ENCODE measurements at regions not wholly inside any gene's neighbourhood (a gene's known extent, or its start where the extent isn't known, plus 50 kb on each side); places are given as distances from the start of the nearest gene placed in this dataset.

GRCh38 chr14:55807881-55808379 is 227.9 kb downstream of the KTN1 start:
- TF ChIP-seq ARNT (IDR thresholded peaks at IDR 0.05), result no peak
- no peak for TF ChIP-seq BHLHE40 (IDR thresholded peaks at IDR 0.05; ENCODE audit: borderline replicate concordance)
- TF ChIP-seq HDGF (IDR thresholded peaks at IDR 0.05; ENCODE audit: borderline replicate concordance), result no peak
- TF ChIP-seq ELF4 (IDR thresholded peaks at IDR 0.05), result no peak
- ChIA-PET POLR2A (interaction anchor here (1.5 kb wide), 1 partner anchor 10 kb away, joined by 3 read pairs; no protein-coding TSS in a partner anchor), CTCF (no interaction called here)
- no peak for DNase-seq (ENCODE audit: extremely low spot score)

DNA sequence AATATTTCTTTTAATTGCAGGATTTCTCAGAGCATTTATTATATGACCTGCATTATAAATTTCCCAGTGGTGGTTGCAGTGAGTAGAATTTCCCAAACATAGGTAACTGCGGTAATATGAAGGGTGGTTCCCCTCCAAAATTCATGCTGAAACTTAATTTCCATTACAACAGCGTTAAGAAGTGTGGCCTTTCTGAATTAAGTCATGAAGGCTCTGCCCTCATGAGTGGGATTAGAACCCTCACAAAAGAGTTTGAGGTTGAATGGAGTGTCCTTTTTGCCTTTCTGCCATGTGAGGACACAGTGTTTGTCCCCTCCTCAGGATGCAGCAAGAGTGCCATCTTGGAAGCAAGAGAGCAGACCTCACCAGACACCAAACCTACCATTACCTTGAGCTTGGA is 233.6 kb downstream of the KTN1 start:
- TF ChIP-seq SUZ12 (IDR thresholded peaks at IDR 0.05), result no peak
- no peak for TF ChIP-seq ELF4 (IDR thresholded peaks at IDR 0.05)
- TF ChIP-seq FOXA1 (IDR thresholded peaks at IDR 0.05), result no peak
- TF ChIP-seq, protein P1, sequence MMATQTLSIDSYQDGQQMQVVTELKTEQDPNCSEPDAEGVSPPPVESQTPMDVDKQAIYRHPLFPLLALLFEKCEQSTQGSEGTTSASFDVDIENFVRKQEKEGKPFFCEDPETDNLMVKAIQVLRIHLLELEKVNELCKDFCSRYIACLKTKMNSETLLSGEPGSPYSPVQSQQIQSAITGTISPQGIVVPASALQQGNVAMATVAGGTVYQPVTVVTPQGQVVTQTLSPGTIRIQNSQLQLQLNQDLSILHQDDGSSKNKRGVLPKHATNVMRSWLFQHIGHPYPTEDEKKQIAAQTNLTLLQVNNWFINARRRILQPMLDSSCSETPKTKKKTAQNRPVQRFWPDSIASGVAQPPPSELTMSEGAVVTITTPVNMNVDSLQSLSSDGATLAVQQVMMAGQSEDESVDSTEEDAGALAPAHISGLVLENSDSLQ (IDR thresholded peaks at IDR 0.05), result no peak
- no peak for TF ChIP-seq L3MBTL2 (conservative IDR thresholded peaks at IDR 0.05)
- TF ChIP-seq NFRKB (IDR thresholded peaks at IDR 0.05), result no peak
- no peak for TF ChIP-seq HDGF (IDR thresholded peaks at IDR 0.05; ENCODE audit: borderline replicate concordance)
- TF ChIP-seq CTBP1 (IDR thresholded peaks at IDR 0.05; ENCODE audit: borderline replicate concordance), result no peak
- TF ChIP-seq LEF1 (IDR thresholded peaks at IDR 0.05; ENCODE audit: borderline replicate concordance), result no peak
- no peak for TF ChIP-seq FOXK2 (IDR thresholded peaks at IDR 0.05)
- no peak for TF ChIP-seq ARNT (IDR thresholded peaks at IDR 0.05)
- TF ChIP-seq BHLHE40 (IDR thresholded peaks at IDR 0.05; ENCODE audit: borderline replicate concordance), result no peak
- TF ChIP-seq SP1 (IDR thresholded peaks at IDR 0.05), result no peak
- no peak for TF ChIP-seq ZNF384 (IDR thresholded peaks at IDR 0.05)
- TF ChIP-seq FOXM1 (IDR thresholded peaks at IDR 0.05; ENCODE audit: borderline replicate concordance), result no peak
- no peak for TF ChIP-seq TARDBP (IDR thresholded peaks at IDR 0.05)
- no peak for DNase-seq (ENCODE audit: extremely low spot score)
- CTCF ChIA-PET, result interaction anchor here (0.5 kb wide), 1 partner anchor 370 kb away, joined by 4 read pairs; no protein-coding TSS in a partner anchor
- POLR2A ChIA-PET, result no interaction called here

GRCh38 chr14:55814064-55814463 is 234.1 kb downstream of the KTN1 start:
- TF ChIP-seq HDGF (IDR thresholded peaks at IDR 0.05; ENCODE audit: borderline replicate concordance) (no peak), ZNF384 (IDR thresholded peaks at IDR 0.05) (no peak), L3MBTL2 (conservative IDR thresholded peaks at IDR 0.05) (no peak), CTBP1 (IDR thresholded peaks at IDR 0.05; ENCODE audit: borderline replicate concordance) (no peak), FOXM1 (IDR thresholded peaks at IDR 0.05; ENCODE audit: borderline replicate concordance) (no peak), ELF4 (IDR thresholded peaks at IDR 0.05) (no peak), NFRKB (IDR thresholded peaks at IDR 0.05) (no peak)
- TF ChIP-seq, protein P1 (IDR thresholded peaks at IDR 0.05), result no peak
- DNase-seq (ENCODE audit: extremely low spot score), result no peak
- ChIA-PET CTCF (interaction anchor here (0.5 kb wide), 1 partner anchor 370 kb away, joined by 4 read pairs; no protein-coding TSS in a partner anchor), POLR2A (no interaction called here)

DNA sequence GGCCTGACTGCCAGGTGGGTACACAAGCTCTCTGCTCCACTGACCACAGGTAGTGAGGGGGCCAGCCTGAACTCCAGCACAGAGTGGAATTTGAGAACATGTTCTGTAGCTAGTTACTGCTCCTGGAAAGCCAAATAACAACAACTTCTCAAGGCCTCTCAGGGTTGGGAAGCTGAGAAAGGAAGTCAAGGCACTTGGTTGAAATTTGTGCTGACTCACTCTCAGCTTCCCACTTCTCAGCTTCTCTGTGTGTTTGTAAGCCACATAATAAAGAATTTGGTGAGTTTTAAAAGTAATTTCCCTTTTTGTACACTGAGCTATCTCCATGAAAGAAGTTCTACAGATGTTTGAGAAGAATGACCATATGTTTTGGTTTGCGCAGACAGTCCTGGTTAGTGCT is 234.9 kb downstream of the KTN1 start:
- ChIA-PET CTCF (no interaction called here), POLR2A (no interaction called here)
- DNase-seq (ENCODE audit: extremely low spot score), result no peak
- no peak for TF ChIP-seq NFRKB (IDR thresholded peaks at IDR 0.05)
- TF ChIP-seq HDGF (IDR thresholded peaks at IDR 0.05; ENCODE audit: borderline replicate concordance), result no peak
- TF ChIP-seq CTBP1 (IDR thresholded peaks at IDR 0.05; ENCODE audit: borderline replicate concordance), result no peak
- TF ChIP-seq L3MBTL2 (conservative IDR thresholded peaks at IDR 0.05), result no peak
- TF ChIP-seq ZNF384 (IDR thresholded peaks at IDR 0.05), result no peak
- TF ChIP-seq FOXA1 (IDR thresholded peaks at IDR 0.05), result no peak
- no peak for TF ChIP-seq FOXM1 (IDR thresholded peaks at IDR 0.05; ENCODE audit: borderline replicate concordance)
- TF ChIP-seq FOXK2 (IDR thresholded peaks at IDR 0.05), result no peak
- no peak for TF ChIP-seq BHLHE40 (IDR thresholded peaks at IDR 0.05; ENCODE audit: borderline replicate concordance)
- no peak for TF ChIP-seq SP1 (IDR thresholded peaks at IDR 0.05)
- no peak for TF ChIP-seq LEF1 (IDR thresholded peaks at IDR 0.05; ENCODE audit: borderline replicate concordance)
- no peak for TF ChIP-seq ARNT (IDR thresholded peaks at IDR 0.05)
- TF ChIP-seq ELF4 (IDR thresholded peaks at IDR 0.05), result no peak

DNA sequence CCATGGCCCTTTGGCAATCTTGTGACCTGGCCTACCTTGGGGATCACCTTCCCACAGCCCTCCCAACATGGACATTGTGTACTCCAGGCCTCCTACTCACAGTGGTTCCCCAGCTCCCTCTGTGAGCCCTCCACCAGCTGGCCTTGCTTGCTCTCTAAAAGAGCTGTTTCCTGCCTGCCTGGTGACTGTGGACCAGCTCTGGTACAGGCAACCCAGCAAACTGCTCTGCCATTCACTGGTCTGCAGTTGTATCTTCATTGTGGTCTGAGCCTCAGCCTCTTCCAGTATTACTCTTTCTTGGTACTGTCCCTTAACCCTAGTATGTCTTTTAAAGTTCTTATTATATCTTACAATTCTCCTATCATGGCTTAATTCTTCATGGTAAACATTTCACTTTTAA is 236.2 kb downstream of the KTN1 start:
- ChIA-PET POLR2A (no interaction called here), CTCF (no interaction called here)
- no peak for DNase-seq (ENCODE audit: extremely low spot score)
- no peak for TF ChIP-seq CTBP1 (IDR thresholded peaks at IDR 0.05; ENCODE audit: borderline replicate concordance)
- no peak for TF ChIP-seq FOXK2 (IDR thresholded peaks at IDR 0.05)
- no peak for TF ChIP-seq SP1 (IDR thresholded peaks at IDR 0.05)
- no peak for TF ChIP-seq ELF4 (IDR thresholded peaks at IDR 0.05)
- no peak for TF ChIP-seq FOXM1 (IDR thresholded peaks at IDR 0.05; ENCODE audit: borderline replicate concordance)
- TF ChIP-seq NFRKB (IDR thresholded peaks at IDR 0.05), result no peak
- TF ChIP-seq SUZ12 (IDR thresholded peaks at IDR 0.05), result no peak
- TF ChIP-seq ZNF384 (IDR thresholded peaks at IDR 0.05), result no peak
- no peak for TF ChIP-seq FOXA1 (IDR thresholded peaks at IDR 0.05)
- TF ChIP-seq LEF1 (IDR thresholded peaks at IDR 0.05; ENCODE audit: borderline replicate concordance), result no peak
- TF ChIP-seq ARNT (IDR thresholded peaks at IDR 0.05), result no peak
- no peak for TF ChIP-seq TARDBP (IDR thresholded peaks at IDR 0.05)
- no peak for TF ChIP-seq BHLHE40 (IDR thresholded peaks at IDR 0.05; ENCODE audit: borderline replicate concordance)
- no peak for TF ChIP-seq HDGF (IDR thresholded peaks at IDR 0.05; ENCODE audit: borderline replicate concordance)
- no peak for TF ChIP-seq L3MBTL2 (conservative IDR thresholded peaks at IDR 0.05)
- TF ChIP-seq, protein P1 (IDR thresholded peaks at IDR 0.05), result no peak

DNA sequence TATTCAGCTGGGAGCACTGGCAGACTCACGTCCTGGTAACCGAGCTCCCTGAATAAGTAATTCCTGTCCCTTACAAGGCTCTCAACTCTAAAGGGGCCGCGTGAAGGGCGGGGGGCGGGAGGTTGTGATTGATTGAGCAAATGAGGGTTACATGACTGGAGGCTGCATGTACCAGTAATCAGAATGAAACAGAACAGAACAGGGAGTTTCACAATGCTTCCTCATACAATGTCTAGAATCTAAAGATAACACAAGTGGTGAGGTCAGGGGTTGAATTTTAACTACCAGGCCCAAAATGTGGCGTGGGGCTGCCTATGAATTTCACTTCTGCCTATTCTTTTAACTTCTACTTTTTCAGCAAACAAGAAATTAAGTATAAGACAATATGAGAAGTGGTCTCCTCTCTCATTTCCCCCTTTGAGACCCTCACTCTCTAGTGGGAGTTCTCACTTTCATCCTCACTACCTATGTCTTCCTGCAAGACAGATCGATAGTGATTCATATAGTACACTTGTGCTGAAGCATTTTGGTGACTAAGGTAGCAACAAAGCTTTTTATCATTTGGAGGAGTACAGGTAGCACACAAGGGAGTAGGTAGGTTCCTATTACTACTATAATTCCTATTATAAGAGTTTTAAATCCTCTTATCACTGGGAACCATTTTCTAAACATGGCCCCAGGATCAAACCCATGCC is 239.8 kb downstream of the KTN1 start:
- ChIA-PET CTCF (no interaction called here), POLR2A (no interaction called here)

More for the DNA sequence above, 239.8 kb downstream of the KTN1 start:
- TF ChIP-seq BHLHE40 (IDR thresholded peaks at IDR 0.05; ENCODE audit: borderline replicate concordance) (no peak), NFRKB (IDR thresholded peaks at IDR 0.05) (no peak), TARDBP (IDR thresholded peaks at IDR 0.05) (no peak), LEF1 (IDR thresholded peaks at IDR 0.05; ENCODE audit: borderline replicate concordance) (no peak), CTBP1 (IDR thresholded peaks at IDR 0.05; ENCODE audit: borderline replicate concordance) (no peak), SP1 (IDR thresholded peaks at IDR 0.05) (no peak), FOXM1 (IDR thresholded peaks at IDR 0.05; ENCODE audit: borderline replicate concordance) (no peak)
- TF ChIP-seq, protein P1 (IDR thresholded peaks at IDR 0.05), result no peak
- DNase-seq (ENCODE audit: extremely low spot score), result no peak

Data from HEK293T (cell line).